SK-N-SH treated with all-trans-retinoic acid at 6 μM for 48 hours (cell line): ENCODE measurements at regions not wholly inside any gene's neighbourhood (a gene's known extent, or its start where the extent isn't known, plus 50 kb on each side); places are given as distances from the start of the nearest gene placed in this dataset.

Experiments used
- ATAC-seq: fragments of 200-7000 bp; cut with Tn5 transposase; 3 replicates; pipeline ENCODE4 v1.9.1; 2020; ENCODE audit warnings: mild to moderate bottlenecking, moderate library complexity
- ARNTL ChIP-seq: fragments of 450-650 bp; formaldehyde crosslinking; IDR thresholded peaks from 2 replicates; pipeline ENCODE4 v1.5.0; 2020; ENCODE audit warnings: low read depth, mild to moderate bottlenecking, moderate library complexity, borderline replicate concordance
- BACH2 ChIP-seq: fragments of 250-450 bp; sonication (Bioruptor Pico); IDR thresholded peaks from 2 replicates; pipeline ENCODE4 v1.9.0; 2021; ENCODE audit warnings: mild to moderate bottlenecking, borderline replicate concordance
- CSDC2 ChIP-seq: fragments of 250-450 bp; sonication (Bioruptor Pico); IDR thresholded peaks from 2 replicates; pipeline ENCODE4 v1.5.0; 2020; ENCODE audit warnings: mild to moderate bottlenecking, moderate library complexity
- ESRRG ChIP-seq: fragments of 250-450 bp; sonication (Bioruptor Pico); IDR thresholded peaks from 2 replicates; pipeline ENCODE4 v1.6.1; 2021; ENCODE audit warnings: mild to moderate bottlenecking
- GLIS3 ChIP-seq: fragments of 250-450 bp; sonication (Bioruptor Pico); IDR thresholded peaks from 2 replicates; pipeline ENCODE4 v1.5.0; 2020; ENCODE audit warnings: mild to moderate bottlenecking, moderate library complexity
- ISL1 ChIP-seq: fragments of 250-450 bp; sonication (Bioruptor Pico); IDR thresholded peaks from 2 replicates; pipeline ENCODE4 v2.1.2; 2022; ENCODE audit warnings: mild to moderate bottlenecking, moderate library complexity
- PPARA ChIP-seq: fragments of 250-450 bp; sonication (Bioruptor Pico); IDR thresholded peaks from 2 replicates; pipeline ENCODE4 v1.5.0; 2020; ENCODE audit warnings: mild to moderate bottlenecking, borderline replicate concordance
- RARB ChIP-seq: fragments of 250-450 bp; sonication (Bioruptor Pico); IDR thresholded peaks from 2 replicates; pipeline ENCODE4 v1.8.0; 2021; ENCODE audit warnings: mild to moderate bottlenecking, moderate library complexity
- SNAI2 ChIP-seq: fragments of 250-450 bp; sonication (Bioruptor Pico); IDR thresholded peaks from 2 replicates; pipeline ENCODE4 v1.5.0; 2020; ENCODE audit warnings: mild to moderate bottlenecking, moderate library complexity
- TCF4 ChIP-seq: fragments of 250-450 bp; sonication (Bioruptor Pico); IDR thresholded peaks from 2 replicates; pipeline ENCODE4 v1.8.0; 2021; ENCODE audit warnings: mild to moderate bottlenecking, moderate library complexity, borderline replicate concordance
- TOX ChIP-seq: fragments of 250-450 bp; sonication (Bioruptor Pico); IDR thresholded peaks from 2 replicates; pipeline ENCODE4 v1.8.0; 2021; ENCODE audit warnings: mild to moderate bottlenecking, moderate library complexity, borderline replicate concordance
- ZC3H10 ChIP-seq: fragments of 250-450 bp; sonication (Bioruptor Pico); IDR thresholded peaks from 2 replicates; pipeline ENCODE4 v1.5.1; 2021; ENCODE audit warnings: mild to moderate bottlenecking, moderate library complexity
- ZFP3 ChIP-seq: fragments of 250-450 bp; sonication (Bioruptor Pico); IDR thresholded peaks from 2 replicates; pipeline ENCODE4 v1.5.0; 2020; ENCODE audit warnings: mild to moderate bottlenecking, moderate library complexity
- ZFP30 ChIP-seq: fragments of 450-650 bp; formaldehyde crosslinking; IDR thresholded peaks from 2 replicates; pipeline ENCODE4 v1.5.0; 2022; ENCODE audit warnings: mild to moderate bottlenecking, moderate library complexity
- ZNF565 ChIP-seq: fragments of 450-650 bp; formaldehyde crosslinking; conservative IDR thresholded peaks from 2 replicates; pipeline ENCODE4 v1.5.0; 2020; ENCODE audit warnings: low read depth, mild to moderate bottlenecking, moderate library complexity
- ZNF70 ChIP-seq: fragments of 450-650 bp; formaldehyde crosslinking; IDR thresholded peaks from 2 replicates; pipeline ENCODE4 v1.5.0; 2020; ENCODE audit warnings: mild to moderate bottlenecking, moderate library complexity
- ZNF8 ChIP-seq: fragments of 450-650 bp; formaldehyde crosslinking; IDR thresholded peaks from 2 replicates; pipeline ENCODE4 v1.5.0; 2020; ENCODE audit warnings: mild to moderate bottlenecking, moderate library complexity
- TF ChIP-seq, protein P1 (sequence below): fragments of 250-450 bp; sonication (Bioruptor Pico); IDR thresholded peaks from 2 replicates; pipeline ENCODE4 v1.8.0; 2020; ENCODE audit warnings: mild to moderate bottlenecking, moderate library complexity, borderline replicate concordance
- TF ChIP-seq, protein P2 (sequence below): fragments of 250-450 bp; sonication (Bioruptor Pico); IDR thresholded peaks from 2 replicates; pipeline ENCODE4 v1.5.1; 2020; ENCODE audit warnings: low read depth, mild to moderate bottlenecking, moderate library complexity
- TF ChIP-seq, protein P3 (sequence below): fragments of 250-450 bp; sonication (Bioruptor Pico); IDR thresholded peaks from 2 replicates; pipeline ENCODE4 v1.5.1; 2021; ENCODE audit warnings: mild to moderate bottlenecking, moderate library complexity
- TF ChIP-seq, protein P4 (sequence below): fragments of 250-450 bp; sonication (Bioruptor Pico); IDR thresholded peaks from 2 replicates; pipeline ENCODE4 v1.8.0; 2021; ENCODE audit warnings: low read depth, mild to moderate bottlenecking, moderate library complexity, borderline replicate concordance
- TF ChIP-seq, protein P5 (sequence below): fragments of 250-450 bp; sonication (Bioruptor Pico); IDR thresholded peaks from 2 replicates; pipeline ENCODE4 v1.5.0; 2020; ENCODE audit warnings: mild to moderate bottlenecking, moderate library complexity

DNA sequence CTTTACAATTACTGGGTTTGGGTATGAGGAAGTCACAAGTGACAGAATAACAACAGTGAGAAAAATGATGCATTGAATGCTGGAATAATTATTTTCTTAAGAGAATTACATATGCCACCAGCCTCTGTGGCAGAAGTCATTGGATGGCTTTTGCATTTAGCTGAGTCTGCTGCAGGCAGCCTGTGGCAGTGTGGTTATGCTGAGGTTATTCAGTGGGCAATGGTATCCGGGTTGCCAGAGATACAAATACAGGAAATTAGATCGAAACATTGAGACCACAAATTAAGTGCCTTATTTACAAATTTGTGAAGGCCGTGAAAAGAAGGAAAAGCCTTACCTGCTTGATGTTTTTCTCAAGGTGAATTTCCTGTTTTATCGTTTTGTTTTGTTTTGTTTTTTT, 1050.0 kb downstream of the GALC start:
- ATAC-seq = no peak
- no peak for TF ChIP-seq SNAI2 (CRISPR knock-in tag)
- no peak for TF ChIP-seq RARB (CRISPR knock-in tag)
- TF ChIP-seq TCF4 (CRISPR knock-in tag) = no peak
- TF ChIP-seq GLIS3 (CRISPR knock-in tag) = no peak
- TF ChIP-seq BACH2 (CRISPR knock-in tag) = no peak
- TF ChIP-seq, protein P1, sequence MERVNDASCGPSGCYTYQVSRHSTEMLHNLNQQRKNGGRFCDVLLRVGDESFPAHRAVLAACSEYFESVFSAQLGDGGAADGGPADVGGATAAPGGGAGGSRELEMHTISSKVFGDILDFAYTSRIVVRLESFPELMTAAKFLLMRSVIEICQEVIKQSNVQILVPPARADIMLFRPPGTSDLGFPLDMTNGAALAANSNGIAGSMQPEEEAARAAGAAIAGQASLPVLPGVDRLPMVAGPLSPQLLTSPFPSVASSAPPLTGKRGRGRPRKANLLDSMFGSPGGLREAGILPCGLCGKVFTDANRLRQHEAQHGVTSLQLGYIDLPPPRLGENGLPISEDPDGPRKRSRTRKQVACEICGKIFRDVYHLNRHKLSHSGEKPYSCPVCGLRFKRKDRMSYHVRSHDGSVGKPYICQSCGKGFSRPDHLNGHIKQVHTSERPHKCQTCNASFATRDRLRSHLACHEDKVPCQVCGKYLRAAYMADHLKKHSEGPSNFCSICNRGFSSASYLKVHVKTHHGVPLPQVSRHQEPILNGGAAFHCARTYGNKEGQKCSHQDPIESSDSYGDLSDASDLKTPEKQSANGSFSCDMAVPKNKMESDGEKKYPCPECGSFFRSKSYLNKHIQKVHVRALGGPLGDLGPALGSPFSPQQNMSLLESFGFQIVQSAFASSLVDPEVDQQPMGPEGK = no peak
- TF ChIP-seq ZC3H10 (CRISPR knock-in tag) = no peak
- TF ChIP-seq ESRRG (CRISPR knock-in tag) = no peak
- no peak for TF ChIP-seq ZNF70 (CRISPR knock-in tag)
- no peak for TF ChIP-seq ZFP3 (CRISPR knock-in tag)
- no peak for TF ChIP-seq CSDC2 (CRISPR knock-in tag)
- TF ChIP-seq, protein P2, sequence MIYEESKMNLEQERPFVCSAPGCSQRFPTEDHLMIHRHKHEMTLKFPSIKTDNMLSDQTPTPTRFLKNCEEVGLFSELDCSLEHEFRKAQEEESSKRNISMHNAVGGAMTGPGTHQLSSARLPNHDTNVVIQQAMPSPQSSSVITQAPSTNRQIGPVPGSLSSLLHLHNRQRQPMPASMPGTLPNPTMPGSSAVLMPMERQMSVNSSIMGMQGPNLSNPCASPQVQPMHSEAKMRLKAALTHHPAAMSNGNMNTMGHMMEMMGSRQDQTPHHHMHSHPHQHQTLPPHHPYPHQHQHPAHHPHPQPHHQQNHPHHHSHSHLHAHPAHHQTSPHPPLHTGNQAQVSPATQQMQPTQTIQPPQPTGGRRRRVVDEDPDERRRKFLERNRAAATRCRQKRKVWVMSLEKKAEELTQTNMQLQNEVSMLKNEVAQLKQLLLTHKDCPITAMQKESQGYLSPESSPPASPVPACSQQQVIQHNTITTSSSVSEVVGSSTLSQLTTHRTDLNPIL (CRISPR knock-in tag) = no peak
- TF ChIP-seq ARNTL (CRISPR knock-in tag) = no peak
- no peak for TF ChIP-seq ZNF8 (CRISPR knock-in tag)
- no peak for TF ChIP-seq TOX
- TF ChIP-seq, protein P3, sequence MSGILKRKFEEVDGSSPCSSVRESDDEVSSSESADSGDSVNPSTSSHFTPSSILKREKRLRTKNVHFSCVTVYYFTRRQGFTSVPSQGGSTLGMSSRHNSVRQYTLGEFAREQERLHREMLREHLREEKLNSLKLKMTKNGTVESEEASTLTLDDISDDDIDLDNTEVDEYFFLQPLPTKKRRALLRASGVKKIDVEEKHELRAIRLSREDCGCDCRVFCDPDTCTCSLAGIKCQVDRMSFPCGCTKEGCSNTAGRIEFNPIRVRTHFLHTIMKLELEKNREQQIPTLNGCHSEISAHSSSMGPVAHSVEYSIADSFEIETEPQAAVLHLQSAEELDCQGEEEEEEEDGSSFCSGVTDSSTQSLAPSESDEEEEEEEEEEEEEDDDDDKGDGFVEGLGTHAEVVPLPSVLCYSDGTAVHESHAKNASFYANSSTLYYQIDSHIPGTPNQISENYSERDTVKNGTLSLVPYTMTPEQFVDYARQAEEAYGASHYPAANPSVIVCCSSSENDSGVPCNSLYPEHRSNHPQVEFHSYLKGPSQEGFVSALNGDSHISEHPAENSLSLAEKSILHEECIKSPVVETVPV = no peak
- TF ChIP-seq ISL1 (CRISPR knock-in tag) = no peak
- TF ChIP-seq, protein P4, sequence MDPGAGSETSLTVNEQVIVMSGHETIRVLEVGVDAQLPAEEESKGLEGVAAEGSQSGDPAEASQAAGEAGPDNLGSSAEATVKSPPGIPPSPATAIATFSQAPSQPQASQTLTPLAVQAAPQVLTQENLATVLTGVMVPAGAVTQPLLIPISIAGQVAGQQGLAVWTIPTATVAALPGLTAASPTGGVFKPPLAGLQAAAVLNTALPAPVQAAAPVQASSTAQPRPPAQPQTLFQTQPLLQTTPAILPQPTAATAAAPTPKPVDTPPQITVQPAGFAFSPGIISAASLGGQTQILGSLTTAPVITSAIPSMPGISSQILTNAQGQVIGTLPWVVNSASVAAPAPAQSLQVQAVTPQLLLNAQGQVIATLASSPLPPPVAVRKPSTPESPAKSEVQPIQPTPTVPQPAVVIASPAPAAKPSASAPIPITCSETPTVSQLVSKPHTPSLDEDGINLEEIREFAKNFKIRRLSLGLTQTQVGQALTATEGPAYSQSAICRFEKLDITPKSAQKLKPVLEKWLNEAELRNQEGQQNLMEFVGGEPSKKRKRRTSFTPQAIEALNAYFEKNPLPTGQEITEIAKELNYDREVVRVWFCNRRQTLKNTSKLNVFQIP = no peak
- no peak for TF ChIP-seq PPARA (CRISPR knock-in tag)

DNA sequence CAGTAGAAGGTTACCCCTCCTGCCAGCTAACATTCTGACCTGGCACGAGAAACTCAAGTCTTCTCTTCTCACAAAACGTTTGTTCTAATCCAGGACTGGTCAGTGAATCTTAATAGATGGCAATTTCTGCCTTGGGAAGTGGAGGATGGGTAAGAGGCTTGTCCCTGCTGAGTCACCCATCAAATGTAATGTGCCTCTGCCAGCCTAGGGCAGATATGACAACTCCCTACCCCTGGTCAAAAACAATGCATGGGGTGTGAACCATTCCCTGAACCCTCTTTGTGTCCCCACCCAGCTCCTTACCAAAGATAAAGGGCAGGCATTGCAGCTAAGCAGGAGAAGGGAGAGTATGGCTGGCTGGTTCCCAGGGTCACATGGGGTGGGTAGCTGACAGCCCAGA, 1052.9 kb downstream of the GALC start:
- TF ChIP-seq TOX (no peak), SNAI2 (CRISPR knock-in tag) (no peak)
- TF ChIP-seq, protein P2 (CRISPR knock-in tag) = no peak
- TF ChIP-seq, protein P5, sequence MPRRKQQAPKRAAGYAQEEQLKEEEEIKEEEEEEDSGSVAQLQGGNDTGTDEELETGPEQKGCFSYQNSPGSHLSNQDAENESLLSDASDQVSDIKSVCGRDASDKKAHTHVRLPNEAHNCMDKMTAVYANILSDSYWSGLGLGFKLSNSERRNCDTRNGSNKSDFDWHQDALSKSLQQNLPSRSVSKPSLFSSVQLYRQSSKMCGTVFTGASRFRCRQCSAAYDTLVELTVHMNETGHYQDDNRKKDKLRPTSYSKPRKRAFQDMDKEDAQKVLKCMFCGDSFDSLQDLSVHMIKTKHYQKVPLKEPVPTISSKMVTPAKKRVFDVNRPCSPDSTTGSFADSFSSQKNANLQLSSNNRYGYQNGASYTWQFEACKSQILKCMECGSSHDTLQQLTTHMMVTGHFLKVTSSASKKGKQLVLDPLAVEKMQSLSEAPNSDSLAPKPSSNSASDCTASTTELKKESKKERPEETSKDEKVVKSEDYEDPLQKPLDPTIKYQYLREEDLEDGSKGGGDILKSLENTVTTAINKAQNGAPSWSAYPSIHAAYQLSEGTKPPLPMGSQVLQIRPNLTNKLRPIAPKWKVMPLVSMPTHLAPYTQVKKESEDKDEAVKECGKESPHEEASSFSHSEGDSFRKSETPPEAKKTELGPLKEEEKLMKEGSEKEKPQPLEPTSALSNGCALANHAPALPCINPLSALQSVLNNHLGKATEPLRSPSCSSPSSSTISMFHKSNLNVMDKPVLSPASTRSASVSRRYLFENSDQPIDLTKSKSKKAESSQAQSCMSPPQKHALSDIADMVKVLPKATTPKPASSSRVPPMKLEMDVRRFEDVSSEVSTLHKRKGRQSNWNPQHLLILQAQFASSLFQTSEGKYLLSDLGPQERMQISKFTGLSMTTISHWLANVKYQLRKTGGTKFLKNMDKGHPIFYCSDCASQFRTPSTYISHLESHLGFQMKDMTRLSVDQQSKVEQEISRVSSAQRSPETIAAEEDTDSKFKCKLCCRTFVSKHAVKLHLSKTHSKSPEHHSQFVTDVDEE (CRISPR knock-in tag) = no peak
- ATAC-seq = no peak

DNA sequence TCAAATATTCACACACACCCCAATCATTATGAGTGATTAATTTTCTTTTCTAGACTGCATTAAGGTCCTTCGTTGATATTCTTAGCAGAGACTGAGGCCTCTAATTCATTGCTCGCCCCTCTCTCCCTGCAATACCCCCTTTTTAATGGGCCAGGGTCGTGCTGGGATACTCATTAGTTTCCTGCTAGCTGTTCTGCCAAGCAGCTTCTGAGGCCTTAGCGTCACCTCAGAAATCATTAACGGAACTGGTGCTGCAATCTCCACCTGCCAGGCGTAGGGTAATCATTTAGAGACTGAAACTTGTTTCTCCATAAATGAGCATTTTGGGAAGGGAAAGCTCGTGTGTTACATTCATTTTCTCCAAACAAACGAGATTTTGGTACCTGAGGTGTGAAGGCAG, 1054.7 kb downstream of the GALC start:
- no peak for ATAC-seq
- no peak for TF ChIP-seq ISL1 (CRISPR knock-in tag)
- no peak for TF ChIP-seq TOX
- TF ChIP-seq, protein P5 (CRISPR knock-in tag) = no peak
- TF ChIP-seq, protein P4 = no peak
- TF ChIP-seq ZNF565 (CRISPR knock-in tag) = no peak
- TF ChIP-seq ZFP30 (CRISPR knock-in tag) = no peak
- no peak for TF ChIP-seq ZFP3 (CRISPR knock-in tag)
- TF ChIP-seq, protein P2 (CRISPR knock-in tag) = no peak
- TF ChIP-seq GLIS3 (CRISPR knock-in tag) = no peak
